Retinal pigment epithelial cell (primary cell): ENCODE measurements at regions not wholly inside any gene's neighbourhood (a gene's known extent, or its start where the extent isn't known, plus 50 kb on each side); places are given as distances from the start of the nearest gene placed in this dataset.

Source experiments
- DNase-seq: peaks from one replicate; pipeline ENCODE4 v3.0.0-alpha.2; 2010; ENCODE audit warnings: low read depth
- H3K4me3 ChIP-seq: 2 replicates; pipeline ENCODE4 v1.5.1; 2011; ENCODE audit warnings: mild to moderate bottlenecking, low read length, control low read depth, moderate library complexity
- CTCF ChIP-seq: conservative IDR thresholded peaks from 2 replicates; pipeline ENCODE4 v1.5.1; 2011; ENCODE audit warnings: low read depth, low read length, control low read depth, inconsistent platforms

GRCh38 chr14:89489761-89490437 lies 72.9 kb upstream of the FOXN3 start:
- no peak for TF ChIP-seq CTCF
- no peak overlapping the region for H3K4me3 ChIP-seq
- no peak for DNase-seq

- DNase-seq: no peak
- no peak for TF ChIP-seq CTCF
- H3K4me3 ChIP-seq: no peak overlapping the region
Observed at GRCh38 chr14:89486961-89487360, 69.9 kb upstream of the FOXN3 start.

- no peak for DNase-seq
- TF ChIP-seq CTCF: no peak
- H3K4me3 ChIP-seq: no peak overlapping the region
Observed at GRCh38 chr14:89486505-89486904, 69.5 kb upstream of the FOXN3 start.

GRCh38 chr14:89485264-89485663 lies 68.2 kb upstream of the FOXN3 start:
- DNase-seq: no peak
- H3K4me3 ChIP-seq: no peak overlapping the region

GRCh38 chr14:89484051-89484844 lies 67.2 kb upstream of the FOXN3 start:
- TF ChIP-seq CTCF: no peak
- no peak overlapping the region for H3K4me3 ChIP-seq
- no peak for DNase-seq

More at GRCh38 chr14:89485264-89485663, 68.2 kb upstream of the FOXN3 start:
- TF ChIP-seq CTCF: no peak

- H3K4me3 ChIP-seq: no peak overlapping the region
- no peak for DNase-seq
- TF ChIP-seq CTCF: no peak
Observed at GRCh38 chr14:89481196-89481595, 64.2 kb upstream of the FOXN3 start.

- TF ChIP-seq CTCF: no peak
- no peak for DNase-seq
- H3K4me3 ChIP-seq: no peak overlapping the region
Observed at GRCh38 chr14:89480278-89480677, 63.2 kb upstream of the FOXN3 start.
